DMS114 treated with DMSO at 0.1 percent for 48 hours (cell line): ENCODE measurements at regions not wholly inside any gene's neighbourhood (a gene's known extent, or its start where the extent isn't known, plus 50 kb on each side); places are given as distances from the start of the nearest gene placed in this dataset.

Experiments
- DNase-seq: peaks from one replicate; lab custom pipeline; 2025; ENCODE audit not compliant: unreplicated experiment; lab: John Stamatoyannopoulos, UW

DNA sequence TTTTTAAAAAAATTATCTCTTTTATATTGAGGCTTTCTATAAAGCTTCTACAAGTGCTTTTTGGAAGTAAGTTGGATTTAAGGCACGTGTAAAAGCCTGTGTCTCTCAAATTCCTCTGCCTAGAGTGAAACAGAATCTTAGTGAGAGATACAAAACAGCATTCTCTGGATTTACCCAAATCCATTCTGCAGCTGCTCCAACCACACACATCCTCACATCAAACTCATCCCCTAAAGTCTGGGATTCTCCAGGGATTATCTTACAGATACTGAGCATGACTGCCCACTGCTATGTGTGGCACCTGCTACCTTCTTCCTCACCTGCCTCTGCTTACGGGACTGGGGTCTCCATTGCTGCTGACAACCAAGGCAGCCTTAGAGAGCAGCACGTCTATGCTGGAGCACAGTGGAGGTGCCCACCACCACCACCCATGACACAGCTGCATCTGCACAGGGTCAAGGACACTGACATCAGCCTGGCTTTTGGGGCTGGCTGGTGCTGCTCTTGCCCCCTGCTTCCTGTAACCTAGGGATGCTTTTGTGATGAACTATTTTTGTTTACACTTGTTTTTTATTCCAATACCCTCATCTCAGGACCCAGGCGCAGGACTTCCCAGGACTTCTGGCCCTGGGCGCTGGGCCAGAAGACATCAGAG is 139.2 kb upstream of the NAMPT start:
- no peak for DNase-seq

DNA sequence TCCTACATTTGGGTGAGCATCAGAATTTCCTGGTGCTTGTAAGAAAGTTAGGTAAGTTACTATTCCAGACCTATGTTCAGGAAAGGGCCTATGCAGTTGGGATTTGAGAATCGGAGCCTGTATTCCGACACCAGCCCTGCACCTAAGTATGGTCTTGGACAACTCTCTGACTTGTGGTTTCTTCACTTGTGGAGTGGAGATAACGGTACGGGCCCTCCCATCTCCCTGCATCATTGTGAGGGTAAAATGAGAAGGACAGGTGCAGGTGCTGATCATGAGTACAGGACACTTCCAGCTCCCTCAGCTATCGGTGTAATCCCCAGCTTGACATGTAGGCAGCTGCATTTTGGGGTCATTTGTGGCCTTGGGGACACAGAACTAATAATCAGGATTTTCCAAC is 138.3 kb upstream of the NAMPT start:
- DNase-seq: no peak

DNA sequence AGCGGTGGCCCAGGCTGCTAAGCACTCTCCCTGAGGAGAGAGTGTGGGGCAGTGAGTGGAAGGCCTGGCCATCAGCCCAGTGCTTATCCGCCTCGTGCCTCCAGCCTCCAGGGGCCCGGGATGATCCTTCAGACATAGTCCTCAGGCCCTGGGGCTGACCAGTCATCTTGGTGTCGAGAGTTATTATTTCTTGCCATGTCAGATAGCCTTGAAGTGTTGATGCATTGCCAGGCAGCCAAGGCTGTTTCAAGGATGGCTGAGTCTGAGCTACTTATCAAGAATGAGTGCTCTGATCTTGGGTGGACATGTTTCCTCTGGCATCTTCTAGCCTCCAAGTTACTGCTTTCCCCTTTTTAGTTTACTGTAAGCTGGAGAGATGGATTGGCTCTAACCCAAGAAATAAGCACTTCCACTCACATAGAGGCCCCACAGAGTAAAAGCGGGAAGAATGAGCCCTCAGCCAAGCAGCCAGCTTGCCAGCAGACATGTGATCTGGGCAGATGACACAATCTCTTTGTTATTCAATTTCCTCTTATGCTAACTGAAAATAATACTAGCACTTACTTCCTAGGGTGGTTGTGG is 136.5 kb upstream of the NAMPT start:
- DNase-seq: no peak

DNA sequence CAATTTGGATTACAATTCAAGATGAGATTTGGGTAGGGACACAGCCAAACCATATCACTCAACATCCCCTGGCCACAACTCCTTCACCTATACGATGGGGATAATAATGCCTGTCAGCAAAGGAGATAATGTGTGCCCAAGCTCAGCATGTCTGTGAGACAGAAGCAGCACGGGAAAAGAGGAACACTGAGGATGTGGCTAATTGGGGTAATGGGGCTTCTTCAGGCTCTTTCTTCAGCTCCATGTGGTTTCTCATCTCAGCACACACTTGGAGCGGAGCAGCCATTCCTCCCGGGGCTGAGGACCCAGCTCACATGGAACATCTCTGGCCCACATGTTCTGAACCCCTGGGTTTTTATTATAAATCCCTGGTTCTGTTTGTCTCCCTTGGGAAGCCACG is 136.0 kb upstream of the NAMPT start:
- DNase-seq: no peak

DNA sequence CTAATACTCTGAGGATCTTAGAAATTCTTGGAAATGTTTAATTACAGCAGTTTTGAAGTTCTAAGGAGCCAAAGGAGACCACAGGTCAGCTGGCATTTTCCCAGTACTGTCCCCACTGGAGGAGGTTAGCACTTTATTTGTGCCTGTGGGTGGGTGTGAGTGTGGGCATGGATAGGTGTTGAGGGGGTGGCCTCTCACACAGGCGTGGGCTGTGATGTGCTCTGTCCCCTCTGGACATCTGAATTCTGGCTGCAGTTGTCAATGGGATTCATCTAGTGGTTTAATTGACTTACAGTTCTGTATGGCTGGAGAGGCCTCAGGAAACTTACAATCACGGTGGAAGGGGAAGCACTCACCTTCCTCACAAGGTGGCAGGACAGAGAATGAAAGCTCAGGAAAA is 135.4 kb upstream of the NAMPT start:
- DNase-seq: no peak

DNA sequence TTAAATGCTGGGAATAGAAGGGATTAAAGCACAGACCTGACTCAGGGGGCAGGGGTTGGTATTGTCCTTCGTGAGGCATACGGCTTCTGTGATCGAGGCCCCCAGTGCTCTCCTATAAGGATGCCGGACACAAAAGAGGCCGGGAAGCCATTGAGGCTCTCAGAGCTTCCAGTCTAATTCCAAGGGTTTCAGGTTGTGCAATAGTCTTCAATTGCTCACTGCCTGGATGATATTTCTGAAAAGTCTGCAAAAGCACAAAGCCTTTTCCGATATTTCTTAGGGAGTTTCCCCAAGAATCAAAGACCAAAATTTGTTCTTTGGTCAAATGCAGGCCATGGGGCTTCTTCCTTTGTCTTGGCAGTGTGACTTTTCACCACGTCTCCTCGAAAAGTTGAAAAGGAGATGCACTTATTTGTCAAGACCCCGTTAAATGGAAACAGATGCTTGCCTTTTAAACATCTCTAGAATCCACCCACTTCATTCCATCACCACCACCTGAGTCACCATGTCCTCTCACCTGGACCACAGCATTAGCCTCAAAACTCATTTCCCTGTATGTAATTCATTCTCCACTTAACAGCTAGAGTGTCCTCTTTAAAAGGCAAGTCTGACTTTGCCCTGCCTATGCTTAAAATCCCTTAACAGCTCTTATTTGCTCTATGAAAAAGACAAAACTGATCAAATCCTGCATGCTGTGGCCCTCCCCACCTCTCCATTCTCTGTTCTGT is 134.8 kb upstream of the NAMPT start:
- no peak for DNase-seq

DNA sequence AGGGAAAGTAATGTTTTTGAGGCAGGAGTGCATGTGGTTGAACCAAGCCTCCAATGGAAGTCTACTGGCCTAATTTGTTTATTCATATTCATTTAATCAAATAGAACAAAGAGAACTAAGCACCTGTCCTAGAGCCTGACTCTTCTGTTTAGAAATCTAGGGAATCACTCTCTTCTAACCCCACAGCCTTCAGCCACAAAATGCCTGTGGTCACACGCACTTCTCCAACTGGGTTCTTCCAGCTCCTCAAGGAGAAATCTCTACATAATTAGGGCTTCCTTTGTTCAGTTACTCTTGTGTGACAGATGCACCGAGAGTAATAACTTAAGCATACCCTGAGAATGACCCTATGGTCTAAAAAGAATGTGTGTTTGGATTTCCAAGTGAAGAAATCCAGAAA is 133.7 kb upstream of the NAMPT start:
- DNase-seq: no peak

DNA sequence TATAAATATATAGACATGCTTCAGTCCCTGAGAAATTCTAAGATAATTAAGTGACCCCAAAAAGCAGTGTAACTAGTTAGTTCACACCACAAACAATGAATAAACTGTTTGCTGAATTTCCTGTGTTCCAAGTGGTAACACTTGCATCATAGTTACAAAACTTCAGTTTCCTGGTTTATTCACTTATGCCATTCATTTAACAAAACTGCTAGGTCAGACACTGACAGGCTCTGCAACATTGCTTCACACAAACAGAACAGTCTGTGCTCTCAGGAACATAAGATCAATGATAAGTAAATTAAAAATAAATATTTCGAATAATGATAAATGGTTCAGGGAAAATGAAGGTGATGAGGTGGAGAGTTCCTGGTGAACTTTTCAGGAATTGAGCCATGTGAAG is 133.3 kb upstream of the NAMPT start:
- DNase-seq: no peak

DNA sequence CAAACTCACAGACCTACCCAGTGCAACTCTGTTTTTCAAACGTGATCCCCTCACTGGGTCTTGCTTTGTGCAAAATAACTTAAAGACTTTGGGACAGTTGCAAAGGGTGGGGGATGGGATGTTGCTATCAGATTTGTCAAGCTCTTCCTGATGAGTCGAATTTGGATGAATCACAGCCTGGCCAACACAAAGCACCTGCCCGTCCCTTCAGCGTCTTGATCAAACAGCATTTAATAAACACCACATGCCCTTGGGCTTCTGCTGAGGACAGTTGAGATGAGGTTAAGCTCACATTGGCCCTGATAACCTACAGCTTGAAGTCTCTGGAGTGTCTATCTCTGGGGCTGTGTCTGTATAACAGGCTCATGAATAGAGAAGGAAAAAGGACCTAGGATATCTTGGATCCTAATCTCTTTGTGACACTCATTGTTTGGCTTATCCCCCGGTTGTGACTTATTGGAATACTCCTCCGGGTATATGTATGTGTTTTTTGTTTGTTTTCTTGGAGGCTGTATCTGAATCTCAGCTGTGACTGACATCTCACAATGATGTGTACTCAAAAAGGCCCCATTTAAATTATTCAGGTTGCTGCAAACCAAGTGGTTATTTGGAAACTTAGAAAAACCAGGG is 132.6 kb upstream of the NAMPT start:
- DNase-seq: no peak

DNA sequence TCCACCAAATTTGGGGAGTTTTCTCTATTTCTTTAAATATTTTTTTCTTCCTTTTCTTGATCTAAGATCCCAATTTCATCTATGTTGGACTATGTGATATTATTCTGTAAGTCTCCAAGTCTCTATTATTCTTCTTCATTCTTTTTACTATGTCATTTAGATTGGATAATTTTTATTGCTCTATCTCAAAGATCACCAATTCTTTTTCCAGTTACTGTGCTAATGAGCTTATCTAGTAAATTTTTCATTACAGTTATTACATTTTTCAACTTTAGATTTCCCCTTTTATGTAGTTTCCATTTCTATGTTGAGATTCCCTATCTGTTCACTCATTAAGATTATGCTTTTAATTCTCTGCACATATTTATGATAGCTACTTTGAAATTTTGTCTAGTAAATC is 131.6 kb upstream of the NAMPT start:
- DNase-seq: no peak

DNA sequence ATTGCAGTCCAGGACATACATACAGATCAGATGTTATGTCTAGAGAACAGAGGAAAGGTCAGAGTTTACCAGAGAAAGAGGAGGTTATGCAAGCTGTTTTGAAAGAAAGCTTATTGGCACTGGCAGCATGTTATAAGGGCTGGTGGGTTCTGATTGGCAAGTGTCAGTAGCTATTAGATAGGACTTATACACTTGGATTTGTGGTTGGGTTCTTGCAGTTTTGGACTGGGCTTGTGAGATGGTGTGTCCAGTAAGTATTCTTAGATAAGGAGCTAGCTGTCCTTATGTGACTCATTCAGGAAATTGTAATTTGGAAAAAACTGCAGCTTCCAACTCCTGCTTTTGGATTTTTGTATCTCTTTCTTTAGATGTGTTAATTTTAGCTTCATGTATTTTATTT is 130.7 kb upstream of the NAMPT start:
- DNase-seq: no peak

DNA sequence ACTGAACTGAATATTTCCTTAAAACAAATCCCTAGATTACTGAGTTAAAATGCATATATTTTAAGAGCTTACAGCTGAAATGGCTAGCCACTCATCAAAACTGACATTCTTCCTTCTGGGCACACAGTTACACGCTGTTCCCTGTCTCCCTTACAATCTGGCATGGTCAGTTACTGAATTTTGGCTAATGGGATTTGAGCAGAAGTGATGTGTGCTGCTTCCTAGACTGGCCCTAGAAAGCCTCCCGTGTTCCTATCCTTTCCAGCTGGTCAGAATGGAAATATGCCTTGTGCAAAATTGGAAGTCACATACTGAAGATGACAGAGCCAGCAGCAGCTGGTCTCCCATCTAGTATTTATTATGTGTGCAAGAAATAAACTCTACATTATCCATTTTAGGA is 128.7 kb upstream of the NAMPT start:
- no peak for DNase-seq

DNA sequence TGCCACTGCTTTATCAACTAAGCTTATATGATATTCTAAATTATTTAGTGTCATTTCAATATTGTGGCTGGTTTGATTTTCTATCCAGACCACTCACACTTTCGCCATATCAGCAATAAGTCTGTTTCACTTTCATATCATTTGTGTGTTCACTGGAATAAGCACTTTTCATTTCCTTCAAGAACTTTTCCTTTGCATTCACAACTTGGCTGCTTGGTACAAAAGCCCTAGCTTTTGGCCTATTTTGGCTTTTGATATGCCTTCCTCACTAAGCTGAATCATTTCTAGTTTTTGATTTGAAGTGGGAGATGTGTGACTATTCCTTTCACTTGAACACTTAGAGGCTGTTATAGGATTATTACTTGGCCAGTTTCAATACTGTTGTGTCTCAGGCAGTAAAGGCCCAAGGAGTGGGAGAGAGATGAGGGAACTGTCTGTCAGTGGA is 120.9 kb upstream of the NAMPT start:
- DNase-seq: no peak

DNA sequence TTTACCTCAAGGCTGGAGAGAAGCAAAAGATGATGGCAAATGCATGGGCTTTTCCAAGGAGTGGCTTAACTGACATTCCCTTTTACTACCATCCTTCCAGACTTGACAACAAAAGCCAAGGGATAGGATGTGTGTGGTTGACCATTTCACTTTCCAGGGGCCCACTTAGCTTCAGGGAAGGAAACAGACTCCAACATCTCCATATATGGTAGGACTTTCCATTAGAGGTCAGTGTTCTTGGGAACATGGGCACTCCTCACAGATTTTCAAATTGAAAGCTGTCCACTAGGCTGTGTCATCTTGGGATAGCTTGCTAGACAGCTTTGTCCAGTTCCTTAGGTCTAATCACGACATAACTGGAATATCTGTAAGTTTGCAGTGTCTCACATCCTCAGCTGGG is 118.1 kb upstream of the NAMPT start:
- DNase-seq: no peak

DNA sequence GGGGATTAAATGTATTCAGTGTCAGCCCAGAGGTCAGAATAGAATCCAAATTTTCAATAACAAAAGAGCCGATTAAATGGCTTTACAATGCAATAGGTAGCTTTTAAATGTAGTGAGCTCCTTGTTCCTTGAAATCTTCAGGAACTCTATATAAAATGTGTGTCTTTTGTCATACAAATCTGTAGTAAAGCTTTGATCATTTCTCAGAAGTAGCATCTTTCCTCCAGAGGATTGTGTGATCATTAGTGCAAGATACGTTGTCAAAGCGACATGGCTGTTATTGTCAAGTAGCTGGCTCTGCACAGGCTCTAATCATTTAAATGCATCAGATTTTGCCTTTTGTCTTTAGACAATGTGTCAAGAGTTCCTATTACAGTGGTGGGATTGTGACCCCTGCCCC is 116.1 kb upstream of the NAMPT start:
- no peak for DNase-seq

DNA sequence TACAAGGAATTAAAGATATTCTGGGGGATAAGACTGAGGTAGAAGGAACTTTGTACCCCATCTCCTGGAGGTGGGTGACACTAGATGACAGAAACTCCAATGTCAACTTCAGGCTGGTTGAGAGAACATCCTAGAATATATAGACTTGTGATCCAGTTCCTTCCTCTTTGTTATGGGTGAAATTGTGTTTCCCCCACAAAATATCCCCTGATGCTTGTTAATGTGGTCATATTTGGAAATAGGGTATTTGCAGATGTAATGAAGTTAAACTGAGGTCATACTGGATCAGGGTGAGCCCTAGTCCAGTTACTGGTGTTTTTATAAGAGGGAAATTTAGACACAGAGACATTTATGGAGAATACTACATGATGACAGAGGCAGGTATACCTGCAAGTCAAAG is 114.0 kb upstream of the NAMPT start:
- DNase-seq: no peak

DNA sequence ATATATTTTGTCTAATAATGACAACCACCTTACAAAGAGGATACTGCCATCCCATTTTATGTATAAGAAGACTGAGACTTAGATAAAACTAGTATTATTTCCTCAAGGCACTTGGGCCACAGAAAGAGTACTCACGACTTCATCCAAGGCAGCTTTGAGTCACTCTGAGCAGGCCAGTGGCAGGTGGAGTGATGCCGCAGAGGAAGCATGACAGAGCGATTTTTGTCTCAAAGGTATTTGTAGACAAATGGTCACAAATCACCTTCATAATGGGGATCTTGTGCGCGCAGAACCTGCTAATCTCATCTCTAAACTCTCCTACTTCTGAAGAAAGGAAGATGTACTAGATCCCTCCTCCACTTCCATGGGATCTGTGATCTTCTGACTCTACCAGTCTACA is 113.2 kb upstream of the NAMPT start:
- no peak for DNase-seq

DNA sequence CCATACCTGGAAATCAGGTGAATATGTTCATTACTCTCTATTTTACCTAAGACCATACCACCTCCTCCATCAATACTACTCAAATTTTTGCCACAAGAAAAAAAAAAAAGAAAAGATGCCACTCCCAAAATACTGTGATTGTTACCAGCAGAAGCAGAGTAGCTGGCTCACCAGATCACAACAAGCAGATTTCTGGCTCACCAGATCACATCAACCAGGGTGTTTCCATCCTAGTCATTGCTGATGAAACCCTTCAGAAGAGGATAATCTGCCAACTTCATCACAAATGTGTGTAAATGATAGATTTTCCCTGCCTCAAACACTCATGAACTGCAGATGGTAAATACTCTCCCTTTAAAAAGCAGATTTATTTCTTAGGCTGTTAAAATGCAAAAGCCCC is 109.7 kb upstream of the NAMPT start:
- no peak for DNase-seq

DNA sequence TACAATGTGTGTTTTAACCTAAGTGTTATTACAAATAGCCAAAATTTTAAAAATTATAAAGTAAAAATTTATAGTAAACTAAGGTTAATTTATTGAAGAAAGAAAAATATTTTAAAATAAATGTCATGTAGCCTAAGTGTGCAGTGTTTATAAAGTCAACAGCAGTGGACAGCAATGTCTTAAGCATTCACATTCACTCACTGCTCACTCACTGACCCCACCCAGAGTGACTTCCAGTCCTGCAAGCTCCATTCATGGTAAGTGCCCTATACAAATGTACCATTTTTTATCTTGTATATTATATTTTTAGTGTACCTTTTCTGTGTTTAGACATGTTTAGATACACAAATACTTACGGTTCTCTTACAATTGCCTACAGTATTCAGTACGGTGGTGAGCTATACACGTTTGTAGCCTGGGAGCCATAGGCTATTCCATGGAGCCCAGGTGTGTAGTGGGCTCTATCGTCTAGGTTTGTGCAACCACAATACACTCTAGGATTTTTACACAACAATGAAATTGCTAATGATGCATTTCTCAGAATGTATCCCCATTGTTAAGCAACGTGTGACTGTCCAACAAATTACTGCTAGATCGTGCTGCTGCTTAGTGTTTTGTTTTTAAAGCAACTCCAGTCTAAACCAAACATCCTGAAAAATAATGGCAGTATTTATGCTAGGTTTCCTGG is 108.9 kb upstream of the NAMPT start:
- DNase-seq: no peak

DNA sequence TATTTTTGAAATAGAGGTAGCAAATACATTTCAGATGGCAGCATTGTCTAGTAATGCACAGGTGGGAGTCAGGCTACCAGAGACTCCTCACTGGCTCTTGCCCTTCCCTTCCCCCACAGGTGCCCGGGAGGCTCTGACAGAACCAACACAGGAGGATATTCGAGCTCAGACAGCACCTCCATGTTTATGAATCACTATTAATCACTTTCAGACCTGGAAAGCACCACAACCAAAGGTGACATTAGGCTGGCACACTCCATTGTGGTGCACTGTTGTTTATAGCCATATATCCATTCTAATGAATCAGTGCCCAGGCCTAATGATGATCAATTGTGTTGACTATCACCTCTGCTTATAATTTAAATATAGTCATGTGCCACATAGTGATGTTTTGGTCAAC is 107.8 kb upstream of the NAMPT start:
- DNase-seq: no peak

DNA sequence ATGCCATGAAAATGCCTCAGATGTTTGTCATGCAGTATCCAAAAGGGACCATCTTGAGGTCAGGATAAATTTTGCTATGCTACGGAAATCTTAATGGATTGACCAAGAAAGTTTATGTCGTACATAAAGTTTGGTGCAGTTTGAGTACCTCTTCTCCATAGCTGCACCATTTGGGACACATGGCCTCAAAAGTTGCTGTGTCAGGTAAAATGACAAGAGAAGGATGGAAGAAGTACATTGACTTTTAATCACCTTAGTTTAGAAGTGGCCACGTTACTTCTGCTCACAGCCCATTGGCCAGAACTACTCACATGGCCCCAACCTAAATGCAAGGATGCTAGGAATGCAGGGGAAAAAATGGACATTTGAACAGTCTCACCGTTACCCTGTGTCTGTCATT is 107.4 kb upstream of the NAMPT start:
- DNase-seq: no peak

DNA sequence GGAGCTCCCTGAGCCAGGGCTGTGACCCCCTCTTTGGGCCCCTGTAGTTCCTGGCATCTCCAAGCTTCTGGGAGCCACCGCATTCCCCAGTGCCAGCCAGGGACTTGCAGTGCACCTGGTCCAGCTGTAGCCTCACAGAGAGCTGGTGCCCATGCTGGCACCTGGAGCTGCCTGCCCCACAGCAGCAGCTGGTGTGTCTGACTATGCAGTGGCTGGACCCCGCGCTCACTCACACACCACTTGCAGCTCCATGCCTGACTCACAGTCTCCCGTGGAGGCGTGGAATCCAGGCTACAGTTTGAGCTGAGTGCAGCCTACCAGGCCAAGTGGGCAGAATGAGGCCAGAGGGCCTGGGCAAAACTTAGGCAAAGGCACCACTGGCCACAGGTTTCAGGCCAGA is 102.2 kb upstream of the NAMPT start:
- DNase-seq: no peak
